MG63 (cell line): ENCODE measurements at regions not wholly inside any gene's neighbourhood (a gene's known extent, or its start where the extent isn't known, plus 50 kb on each side); places are given as distances from the start of the nearest gene placed in this dataset.

Experiments
- DNase-seq: peaks from one replicate; pipeline ENCODE4 v3.0.0-alpha.2; 2020
- H3K27me3 ChIP-seq: fragments of 250-450 bp; sonication (Bioruptor Pico); 2 replicates; pipeline ENCODE4 v1.5.1; 2020; ENCODE audit warnings: mild to moderate bottlenecking, moderate library complexity
- H3K36me3 ChIP-seq: fragments of 250-450 bp; sonication (Bioruptor Pico); 2 replicates; pipeline ENCODE4 v1.5.1; 2020; ENCODE audit warnings: mild to moderate bottlenecking, moderate library complexity
- H3K4me3 ChIP-seq: fragments of 250-450 bp; sonication (Bioruptor Pico); 2 replicates; pipeline ENCODE4 v1.5.1; 2020; ENCODE audit warnings: mild to moderate bottlenecking, moderate library complexity
- H3K9me3 ChIP-seq: fragments of 250-450 bp; sonication (Bioruptor Pico); 2 replicates; pipeline ENCODE4 v1.5.1; 2020; ENCODE audit warnings: mild to moderate bottlenecking, moderate library complexity

GRCh38 chr10:4707221-4707620 is 118.8 kb upstream of the AKR1E2 start:
- DNase-seq: no peak
- H3K4me3 ChIP-seq: no peak overlapping the region
- no peaks in the 10 kb centered on the region for H3K36me3 ChIP-seq

GRCh38 chr10:4704034-4704545 is 121.9 kb upstream of the AKR1E2 start:
- peak; percentile 83 for DNase-seq
- no peaks in the 10 kb centered on the region for H3K27me3 ChIP-seq
- H3K4me3 ChIP-seq: no peak overlapping the region
- no peaks in the 10 kb centered on the region for H3K36me3 ChIP-seq
- no peaks in the 10 kb centered on the region for H3K9me3 ChIP-seq

More at GRCh38 chr10:4707221-4707620, 118.8 kb upstream of the AKR1E2 start:
- H3K27me3 ChIP-seq: no peaks in the 10 kb centered on the region
- no peaks in the 10 kb centered on the region for H3K9me3 ChIP-seq

GRCh38 chr10:4701016-4701415 is 125.0 kb upstream of the AKR1E2 start:
- Histone ChIP-seq H3K27me3 (no peaks in the 10 kb centered on the region), H3K36me3 (no peaks in the 10 kb centered on the region), H3K4me3 (no peak overlapping the region), H3K9me3 (no peaks in the 10 kb centered on the region)
- DNase-seq: no peak

- no peak for DNase-seq
- Histone ChIP-seq H3K36me3 (no peaks in the 10 kb centered on the region), H3K9me3 (no peaks in the 10 kb centered on the region), H3K27me3 (no peaks in the 10 kb centered on the region), H3K4me3 (no peak overlapping the region)
These were observed 125.9 kb upstream of the AKR1E2 start for GRCh38 chr10:4699950-4700730.

GRCh38 chr10:4698075-4698474 is 127.9 kb upstream of the AKR1E2 start:
- peak; percentile 17 for DNase-seq
- no peaks in the 10 kb centered on the region for H3K27me3 ChIP-seq
- H3K4me3 ChIP-seq: no peak overlapping the region
- H3K36me3 ChIP-seq: no peaks in the 10 kb centered on the region
- H3K9me3 ChIP-seq: no peaks in the 10 kb centered on the region

- Histone ChIP-seq H3K9me3 (no peaks in the 10 kb centered on the region), H3K27me3 (no peaks in the 10 kb centered on the region), H3K4me3 (no peak overlapping the region), H3K36me3 (no peaks in the 10 kb centered on the region)
- DNase-seq: no peak
These were observed 129.8 kb upstream of the AKR1E2 start for GRCh38 chr10:4696186-4696585.

GRCh38 chr10:4693967-4694366 is 132.0 kb upstream of the AKR1E2 start:
- H3K27me3 ChIP-seq: no peaks in the 10 kb centered on the region
- H3K4me3 ChIP-seq: no peak overlapping the region
- no peak for DNase-seq
- H3K9me3 ChIP-seq: no peaks in the 10 kb centered on the region
- no peaks in the 10 kb centered on the region for H3K36me3 ChIP-seq

DNA sequence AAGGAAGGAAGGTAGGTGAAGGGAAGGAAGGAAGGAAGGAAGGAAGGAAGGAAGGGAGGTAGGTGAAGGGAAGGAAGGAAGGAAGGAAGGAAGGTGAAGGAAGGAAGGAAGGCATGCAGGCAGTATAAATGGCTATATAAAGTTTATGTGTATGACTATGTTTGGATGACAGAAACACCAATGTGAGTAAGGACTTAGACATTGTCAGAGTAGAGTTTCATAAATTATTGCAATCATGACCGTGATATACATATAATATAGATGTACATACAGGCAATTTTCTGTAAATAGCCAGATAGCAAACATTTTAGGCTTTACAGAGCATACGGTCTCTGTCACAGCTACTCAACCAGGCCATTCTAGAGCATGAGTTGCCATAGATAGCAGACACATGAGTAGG is 133.8 kb upstream of the AKR1E2 start:
- H3K27me3 ChIP-seq: no peaks in the 10 kb centered on the region
- H3K9me3 ChIP-seq: no peaks in the 10 kb centered on the region
- H3K4me3 ChIP-seq: no peak overlapping the region
- H3K36me3 ChIP-seq: no peaks in the 10 kb centered on the region
- DNase-seq: no peak

GRCh38 chr10:4691776-4692175 is 134.2 kb upstream of the AKR1E2 start:
- no peak for DNase-seq
- Histone ChIP-seq H3K9me3 (no peaks in the 10 kb centered on the region), H3K4me3 (no peak overlapping the region), H3K27me3 (no peaks in the 10 kb centered on the region), H3K36me3 (no peaks in the 10 kb centered on the region)

DNA sequence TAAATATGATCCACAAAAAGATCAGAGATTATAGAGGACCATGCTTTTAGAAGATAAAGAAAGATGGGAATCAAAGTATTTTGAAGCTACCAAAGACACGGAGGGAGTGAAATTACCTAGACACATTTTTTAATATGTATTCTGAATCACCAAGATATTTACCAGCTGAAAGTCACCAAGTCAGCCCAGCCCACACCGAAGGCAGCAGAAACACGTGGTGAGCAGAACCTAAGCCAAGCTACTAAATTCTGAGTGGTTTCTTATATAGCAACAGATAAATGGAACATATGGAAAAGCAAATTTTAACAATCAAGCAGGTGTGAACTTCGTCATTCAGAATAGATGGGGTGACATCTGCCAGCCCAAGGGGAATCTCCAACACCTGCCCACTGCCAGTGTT is 134.7 kb upstream of the AKR1E2 start:
- DNase-seq: no peak
- no peaks in the 10 kb centered on the region for H3K27me3 ChIP-seq
- no peaks in the 10 kb centered on the region for H3K9me3 ChIP-seq
- H3K4me3 ChIP-seq: no peak overlapping the region
- no peaks in the 10 kb centered on the region for H3K36me3 ChIP-seq

- H3K27me3 ChIP-seq: no peaks in the 10 kb centered on the region
- no peak overlapping the region for H3K4me3 ChIP-seq
- H3K9me3 ChIP-seq: no peaks in the 10 kb centered on the region
- H3K36me3 ChIP-seq: no peaks in the 10 kb centered on the region
- no peak for DNase-seq
These were observed 137.4 kb upstream of the AKR1E2 start for GRCh38 chr10:4688601-4689000.

- DNase-seq: no peak
- H3K4me3 ChIP-seq: no peak overlapping the region
- H3K36me3 ChIP-seq: no peaks in the 10 kb centered on the region
- H3K9me3 ChIP-seq: no peaks in the 10 kb centered on the region
- no peaks in the 10 kb centered on the region for H3K27me3 ChIP-seq
These were observed 137.8 kb upstream of the AKR1E2 start for GRCh38 chr10:4688168-4688567.

DNA sequence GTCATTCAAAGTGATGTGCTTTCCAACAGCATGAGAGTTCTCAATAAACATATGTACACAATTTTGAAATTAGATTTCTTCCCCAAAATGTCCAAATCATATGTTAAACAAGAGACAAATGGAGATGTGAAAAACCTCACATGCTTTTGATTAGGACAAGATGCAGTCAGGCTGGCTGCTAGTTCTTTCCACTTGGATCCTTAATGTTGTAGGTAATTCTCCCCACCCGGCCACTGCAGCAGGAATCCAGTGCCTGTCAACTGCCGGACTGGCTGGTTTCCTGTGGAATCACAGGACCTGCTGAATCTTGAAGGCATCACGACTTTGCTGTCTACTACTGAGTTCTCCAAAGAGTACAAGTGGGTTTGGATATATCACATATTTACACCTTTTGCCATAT is 138.6 kb upstream of the AKR1E2 start:
- no peaks in the 10 kb centered on the region for H3K36me3 ChIP-seq
- no peak for DNase-seq

DNA sequence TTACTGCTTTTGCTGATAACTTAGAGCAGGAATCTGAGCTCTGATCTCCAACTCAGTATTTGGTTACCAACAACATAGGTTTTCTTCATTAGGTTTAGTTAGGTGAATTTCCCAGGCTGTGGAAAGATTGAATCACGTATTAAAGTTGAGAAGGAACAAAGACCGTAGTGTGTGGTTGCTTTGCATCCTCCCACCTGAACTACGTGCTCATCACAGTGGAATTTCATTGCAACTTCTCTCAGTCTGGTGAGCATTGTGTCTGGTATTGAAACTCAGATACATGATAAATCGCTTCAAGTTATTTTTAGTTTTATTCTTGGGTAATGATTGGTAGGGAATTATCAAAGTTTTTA is 139.4 kb upstream of the AKR1E2 start:
- Histone ChIP-seq H3K36me3 (no peaks in the 10 kb centered on the region), H3K4me3 (no peak overlapping the region), H3K27me3 (no peaks in the 10 kb centered on the region), H3K9me3 (no peaks in the 10 kb centered on the region)
- no peak for DNase-seq

More for the DNA sequence above, 138.6 kb upstream of the AKR1E2 start:
- Histone ChIP-seq H3K27me3 (no peaks in the 10 kb centered on the region), H3K4me3 (no peak overlapping the region), H3K9me3 (no peaks in the 10 kb centered on the region)

DNA sequence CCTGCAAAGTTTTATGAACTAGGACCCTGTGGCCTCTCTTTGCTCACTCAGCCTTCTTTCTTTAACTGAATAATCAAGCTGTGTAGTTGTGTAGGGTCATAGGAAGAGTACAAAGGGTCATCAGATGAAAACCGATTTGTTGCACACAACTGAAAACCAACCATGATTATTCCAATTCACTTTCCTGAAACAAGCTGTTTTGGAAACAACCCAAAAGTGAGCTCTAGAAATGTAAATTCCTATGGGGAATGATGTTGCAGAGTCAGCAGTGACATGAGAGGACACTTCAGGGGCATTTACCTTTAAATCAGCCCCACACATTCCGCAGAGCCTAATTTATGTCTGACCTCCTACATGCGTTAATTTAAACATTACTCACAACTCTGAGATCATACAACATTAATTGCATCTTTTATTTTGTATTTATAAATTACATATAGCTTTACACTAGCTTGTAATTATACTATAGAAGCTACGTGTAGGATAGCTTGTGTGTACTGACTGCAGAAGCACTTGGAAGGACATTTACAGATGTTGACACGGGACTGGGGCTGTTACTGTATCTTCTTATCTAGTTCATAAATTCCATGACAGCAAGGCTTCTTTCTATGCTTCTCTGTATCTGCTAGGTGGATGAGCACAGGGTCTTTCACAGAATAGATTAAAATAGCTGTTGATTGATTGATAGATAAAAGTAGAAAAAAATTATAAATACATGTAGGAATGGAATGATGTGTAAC is 139.9 kb upstream of the AKR1E2 start:
- no peak overlapping the region for H3K4me3 ChIP-seq
- H3K27me3 ChIP-seq: no peaks in the 10 kb centered on the region
- H3K9me3 ChIP-seq: no peaks in the 10 kb centered on the region
- DNase-seq: no peak
- no peaks in the 10 kb centered on the region for H3K36me3 ChIP-seq

GRCh38 chr10:4685491-4685890 is 140.5 kb upstream of the AKR1E2 start:
- H3K9me3 ChIP-seq: no peaks in the 10 kb centered on the region
- H3K27me3 ChIP-seq: no peaks in the 10 kb centered on the region
- H3K4me3 ChIP-seq: no peak overlapping the region
- no peak for DNase-seq
- H3K36me3 ChIP-seq: no peaks in the 10 kb centered on the region

DNA sequence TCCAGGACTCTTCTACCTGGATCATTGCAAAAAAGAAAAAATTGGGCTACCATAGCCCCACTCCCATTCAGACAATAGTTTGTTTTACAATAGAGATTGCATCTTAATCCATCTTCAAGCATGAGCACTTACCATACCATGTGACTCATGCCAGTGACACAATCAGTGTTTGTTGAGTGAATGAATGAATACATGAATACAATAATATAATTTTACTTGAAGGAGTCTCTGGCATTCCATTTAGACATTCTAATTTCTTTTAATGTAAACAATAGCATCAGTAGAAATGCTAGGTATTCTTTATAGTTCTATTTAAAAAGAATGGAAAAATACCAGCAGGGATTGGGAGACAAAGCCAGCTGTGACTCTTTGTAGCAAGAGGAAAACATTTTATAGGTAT is 141.6 kb upstream of the AKR1E2 start:
- H3K4me3 ChIP-seq: no peak overlapping the region
- no peak for DNase-seq

GRCh38 chr10:4683838-4684237 is 142.2 kb upstream of the AKR1E2 start:
- H3K27me3 ChIP-seq: no peaks in the 10 kb centered on the region
- no peaks in the 10 kb centered on the region; the same call in 1 of the 2 replicates for H3K9me3 ChIP-seq
- no peaks in the 10 kb centered on the region for H3K36me3 ChIP-seq
- no peak overlapping the region for H3K4me3 ChIP-seq
- no peak for DNase-seq

More for the DNA sequence above, 141.6 kb upstream of the AKR1E2 start:
- H3K9me3 ChIP-seq: no peaks in the 10 kb centered on the region; the same call in 1 of the 2 replicates
- no peaks in the 10 kb centered on the region for H3K36me3 ChIP-seq
- no peaks in the 10 kb centered on the region for H3K27me3 ChIP-seq
